ENCODE measurements at regions not wholly inside any gene's neighbourhood (a gene's known extent, or its start where the extent isn't known, plus 50 kb on each side); places are given as distances from the start of the nearest gene placed in this dataset.

DNA sequence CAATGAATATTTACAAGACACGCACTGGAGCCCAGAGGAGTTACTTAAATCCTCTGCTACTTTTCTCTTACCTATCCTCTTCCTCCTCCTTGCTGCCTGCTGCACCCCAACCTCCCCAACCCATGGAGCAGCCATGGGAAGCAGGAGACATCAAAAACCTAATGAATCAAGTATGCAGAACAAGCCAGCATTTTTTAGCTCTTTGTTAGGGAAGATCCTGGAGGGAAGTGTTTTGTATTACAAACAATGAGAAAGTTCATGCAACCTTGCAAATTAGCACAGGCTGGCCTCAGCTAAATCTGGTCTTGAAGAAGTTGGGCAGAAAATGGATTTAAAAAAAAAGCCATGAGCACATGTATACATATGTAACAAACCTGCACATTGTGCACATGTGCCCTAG is 498.8 kb downstream of the KIF4B start:
- intact Hi-C loops (cut with DNase I): no loop called here
- no peak for TF ChIP-seq POLR2A (IDR thresholded peaks at IDR 0.05)
- TF ChIP-seq, protein P1, sequence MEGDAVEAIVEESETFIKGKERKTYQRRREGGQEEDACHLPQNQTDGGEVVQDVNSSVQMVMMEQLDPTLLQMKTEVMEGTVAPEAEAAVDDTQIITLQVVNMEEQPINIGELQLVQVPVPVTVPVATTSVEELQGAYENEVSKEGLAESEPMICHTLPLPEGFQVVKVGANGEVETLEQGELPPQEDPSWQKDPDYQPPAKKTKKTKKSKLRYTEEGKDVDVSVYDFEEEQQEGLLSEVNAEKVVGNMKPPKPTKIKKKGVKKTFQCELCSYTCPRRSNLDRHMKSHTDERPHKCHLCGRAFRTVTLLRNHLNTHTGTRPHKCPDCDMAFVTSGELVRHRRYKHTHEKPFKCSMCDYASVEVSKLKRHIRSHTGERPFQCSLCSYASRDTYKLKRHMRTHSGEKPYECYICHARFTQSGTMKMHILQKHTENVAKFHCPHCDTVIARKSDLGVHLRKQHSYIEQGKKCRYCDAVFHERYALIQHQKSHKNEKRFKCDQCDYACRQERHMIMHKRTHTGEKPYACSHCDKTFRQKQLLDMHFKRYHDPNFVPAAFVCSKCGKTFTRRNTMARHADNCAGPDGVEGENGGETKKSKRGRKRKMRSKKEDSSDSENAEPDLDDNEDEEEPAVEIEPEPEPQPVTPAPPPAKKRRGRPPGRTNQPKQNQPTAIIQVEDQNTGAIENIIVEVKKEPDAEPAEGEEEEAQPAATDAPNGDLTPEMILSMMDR (IDR thresholded peaks at IDR 0.05): no peak
- WGBS, 2 donors: 77 to 81% methylated on average over 1 of the region's 1 CpG
- Histone ChIP-seq H3K27ac (no peak overlapping the region), H3K4me3 (replicated peaks in 1 of 3) (no peak overlapping the region), H3K36me3 (no peaks in the 10 kb centered on the region), H3K4me1 (peaks cover 6 to 11% of the 10 kb centered on the region in 2 donors), H3K27me3 (no peaks in the 10 kb centered on the region), H3K9me3 (no peaks in the 10 kb centered on the region)
- no peak for DNase-seq

DNA sequence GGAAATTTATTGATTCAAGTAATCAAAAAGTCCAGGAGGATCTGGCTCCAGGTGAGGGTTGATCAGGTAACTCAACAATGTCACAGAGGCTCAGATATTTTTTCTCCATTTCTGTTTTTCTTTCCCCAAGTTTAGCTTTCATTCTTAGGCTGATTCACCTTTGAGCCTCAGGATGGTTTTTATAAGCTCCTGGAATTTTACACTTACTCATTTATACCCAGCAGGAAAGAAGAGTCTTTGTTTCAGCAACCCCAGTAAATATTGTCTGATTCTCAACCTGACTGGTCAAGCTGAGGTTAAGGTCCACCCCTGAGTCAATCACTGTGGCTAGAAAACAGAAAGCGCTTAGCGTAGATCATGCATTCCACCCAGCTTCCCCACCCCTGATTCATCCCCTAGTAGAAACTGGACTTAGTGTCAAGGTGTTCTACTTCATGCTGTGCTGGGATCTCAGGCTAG is 500.6 kb downstream of the KIF4B start:
- 94 to 95% methylated on average over 2 of the region's 2 CpGs for WGBS, 2 donors
- H3K27me3 ChIP-seq: no peaks in the 10 kb centered on the region
- H3K36me3 ChIP-seq: no peaks in the 10 kb centered on the region
- no peaks in the 10 kb centered on the region for H3K4me1 ChIP-seq
- no peak overlapping the region for H3K4me3 ChIP-seq (replicated peaks in 1 of 3)
- DNase-seq: no peak
- no peak overlapping the region for H3K27ac ChIP-seq
- intact Hi-C loops (cut with DNase I): no loop called here
- TF ChIP-seq, protein P1 (IDR thresholded peaks at IDR 0.05): no peak
- TF ChIP-seq POLR2A (IDR thresholded peaks at IDR 0.05): no peak
- no peaks in the 10 kb centered on the region for H3K9me3 ChIP-seq

DNA sequence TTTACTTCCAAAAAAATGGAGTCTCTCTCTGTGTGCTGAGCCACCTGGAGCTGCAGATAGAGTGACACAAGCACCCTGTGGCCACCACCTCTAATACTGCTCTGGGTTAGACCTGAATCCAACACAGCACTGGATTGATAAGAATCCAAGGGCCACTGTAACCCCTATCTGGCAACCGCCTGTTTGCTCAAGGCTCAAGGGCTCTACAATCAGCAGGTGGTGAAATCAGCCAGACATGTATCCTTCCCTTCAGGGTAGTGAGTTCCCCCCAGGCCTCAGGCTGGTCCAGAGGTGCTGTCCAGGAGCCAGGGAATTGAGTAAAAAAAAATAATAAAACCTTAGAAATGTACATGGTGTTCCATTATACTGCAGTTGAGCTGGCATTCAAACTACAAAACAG is 509.0 kb downstream of the KIF4B start:
- intact Hi-C loops (cut with DNase I): no loop called here
- no peaks in the 10 kb centered on the region for H3K36me3 ChIP-seq
- no peaks in the 10 kb centered on the region for H3K27me3 ChIP-seq
- H3K27ac ChIP-seq: no peak overlapping the region
- no peaks in the 10 kb centered on the region for H3K4me1 ChIP-seq
- DNase-seq: no peak
- no peak for TF ChIP-seq POLR2A (IDR thresholded peaks at IDR 0.05)
- TF ChIP-seq, protein P1 (IDR thresholded peaks at IDR 0.05): no peak
- WGBS, 2 donors: 89 to 100% methylated on average over 1 of the region's 1 CpG
- H3K4me3 ChIP-seq (replicated peaks in 1 of 3): no peak overlapping the region
- H3K9me3 ChIP-seq: no peaks in the 10 kb centered on the region

DNA sequence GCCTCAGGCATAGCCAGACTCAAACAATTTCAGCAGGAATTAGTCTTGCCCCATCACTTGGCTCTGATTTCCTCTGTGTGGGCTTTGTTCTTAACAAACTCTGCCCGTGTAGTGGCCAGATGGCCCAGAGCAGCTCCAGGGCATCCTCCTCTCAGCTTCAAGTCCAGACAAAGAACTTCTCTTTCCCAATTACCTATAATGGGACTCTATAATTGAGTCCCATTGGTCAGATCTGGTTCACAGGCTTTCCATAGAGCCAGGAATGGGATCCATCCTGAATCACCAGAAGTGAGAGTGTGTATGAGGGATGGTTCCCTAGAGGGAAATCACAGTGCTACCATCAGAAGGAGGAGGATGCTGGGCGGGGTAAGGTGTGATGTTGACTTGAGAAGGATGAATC is 515.8 kb downstream of the KIF4B start:
- no peak overlapping the region for H3K4me3 ChIP-seq (replicated peaks in 1 of 3)
- H3K27ac ChIP-seq: no peak overlapping the region
- WGBS, 2 donors: 77 to 83% methylated on average over 2 of the region's 2 CpGs
- no peak for DNase-seq
- no peaks in the 10 kb centered on the region for H3K4me1 ChIP-seq
- TF ChIP-seq, protein P1 (IDR thresholded peaks at IDR 0.05): no peak
- TF ChIP-seq POLR2A (IDR thresholded peaks at IDR 0.05): no peak
- no peaks in the 10 kb centered on the region for H3K36me3 ChIP-seq
- H3K9me3 ChIP-seq: no peaks in the 10 kb centered on the region
- H3K27me3 ChIP-seq: no peaks in the 10 kb centered on the region
- intact Hi-C loops (cut with DNase I): no loop called here

DNA sequence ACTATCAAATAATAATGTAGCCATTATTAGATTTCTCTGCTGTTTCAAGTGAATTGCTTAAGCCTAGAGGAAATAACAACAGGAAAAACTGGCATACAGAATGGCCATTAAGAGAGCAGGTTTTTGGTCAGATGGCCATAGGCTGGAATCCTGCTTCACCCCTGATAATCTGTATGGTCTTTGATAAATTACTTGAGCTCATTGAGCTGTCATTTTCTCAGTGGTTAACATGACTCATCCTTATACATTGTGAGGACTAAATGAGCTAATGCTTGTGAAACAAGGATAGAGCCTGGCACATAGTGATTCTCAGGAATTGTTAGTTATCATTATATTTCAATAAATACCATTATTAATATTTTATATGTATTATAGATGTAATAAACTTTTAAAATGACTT is 516.5 kb downstream of the KIF4B start:
- no peak for TF ChIP-seq POLR2A (IDR thresholded peaks at IDR 0.05)
- TF ChIP-seq, protein P1 (IDR thresholded peaks at IDR 0.05): no peak
- no peak for DNase-seq
- no peaks in the 10 kb centered on the region for H3K4me1 ChIP-seq
- H3K9me3 ChIP-seq: no peaks in the 10 kb centered on the region
- no peak overlapping the region for H3K4me3 ChIP-seq (replicated peaks in 1 of 3)
- intact Hi-C loops (cut with DNase I): no loop called here
- no peak overlapping the region for H3K27ac ChIP-seq
- H3K36me3 ChIP-seq: no peaks in the 10 kb centered on the region
- no peaks in the 10 kb centered on the region for H3K27me3 ChIP-seq
